HG03354 (cell line): ENCODE measurements at regions not wholly inside any gene's neighbourhood (a gene's known extent, or its start where the extent isn't known, plus 50 kb on each side); places are given as distances from the start of the nearest gene placed in this dataset.
"Not testable (repeated sequence)": the region's sequence is repeated elsewhere in the genome, so short reads cannot be mapped to it uniquely, and the experiment has no call there.

Experiments
- ATAC-seq: cut with Tn5 transposase; IDR thresholded peaks from one replicate; pipeline ENCODE4 v1.9.1; 2021; ENCODE audit warnings: mild to moderate bottlenecking; ENCODE audit not compliant: unreplicated experiment, poor library complexity, severe bottlenecking

DNA sequence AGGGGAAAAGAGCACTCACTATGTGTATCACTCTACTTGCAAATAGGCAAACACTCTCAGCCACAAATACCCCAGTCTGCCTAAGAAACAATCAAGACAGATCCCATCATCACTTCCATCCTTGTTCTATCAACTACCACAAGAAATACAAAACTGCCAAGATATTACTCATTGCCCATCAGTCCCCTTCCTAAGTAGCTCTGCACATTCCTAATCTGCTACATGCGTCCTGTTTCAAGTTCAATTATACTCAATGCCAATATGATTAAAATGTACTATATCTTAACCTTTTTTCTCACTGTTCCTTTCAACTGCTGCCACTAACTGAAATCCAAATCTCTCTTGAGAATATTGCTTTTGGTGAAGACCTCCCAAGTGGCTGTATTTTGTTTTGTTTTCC lies 1688.4 kb downstream of the PLA2G4A start:
- ATAC-seq, result no peak

- no peak for ATAC-seq
These were observed 1722.4 kb downstream of the PLA2G4A start for GRCh38 chr1:188551176-188551575.

- no peak for ATAC-seq
These were observed 1728.3 kb downstream of the PLA2G4A start for GRCh38 chr1:188557053-188557452.

DNA sequence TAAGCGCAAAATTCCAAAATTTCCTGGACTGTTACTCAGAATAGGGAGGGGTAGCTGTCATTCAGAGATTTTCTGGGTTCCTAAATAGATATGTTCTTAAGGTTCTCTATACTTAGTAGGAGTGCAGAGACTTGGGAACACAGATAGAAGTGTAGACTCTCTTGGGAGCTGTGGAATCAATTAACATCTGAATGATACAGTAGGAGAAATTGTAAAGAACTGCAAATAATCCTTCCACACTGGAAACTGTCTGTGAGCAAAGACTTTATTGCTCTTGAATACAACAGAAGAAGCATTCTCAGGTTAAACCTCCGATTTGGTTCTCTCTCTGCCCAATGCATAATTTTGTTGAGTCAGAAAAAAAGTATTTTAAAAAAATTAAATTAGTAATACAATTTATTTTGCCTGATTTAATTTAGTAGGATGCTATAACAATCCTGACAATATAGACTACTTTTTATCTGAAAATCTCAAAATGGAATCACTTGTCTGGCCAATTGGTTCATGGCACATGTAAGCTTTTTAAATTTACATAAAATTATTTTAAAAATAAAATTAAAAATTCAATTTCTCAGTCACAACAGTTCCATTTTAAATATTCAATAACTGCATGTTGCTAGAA lies 1754.3 kb downstream of the PLA2G4A start:
- ATAC-seq, result no peak

DNA sequence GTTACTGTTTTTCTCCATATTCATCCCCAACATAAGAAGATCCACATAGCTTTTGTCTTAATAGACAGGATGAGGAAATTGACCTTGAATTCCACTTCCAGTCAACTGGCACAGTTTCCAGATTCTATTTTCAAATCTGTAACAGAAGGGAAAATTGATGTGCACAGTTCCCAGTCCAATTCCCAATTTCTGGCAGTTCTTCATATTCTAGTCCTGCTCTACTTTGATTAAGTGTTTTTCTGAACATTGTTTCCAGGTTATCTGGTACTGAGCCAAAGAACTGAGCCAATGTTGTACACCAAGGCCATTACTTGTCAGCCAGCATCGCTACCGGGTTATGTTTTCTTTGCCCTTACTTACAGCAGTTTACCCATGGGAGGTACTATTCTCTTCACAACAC lies 1755.4 kb downstream of the PLA2G4A start:
- ATAC-seq, result no peak

GRCh38 chr1:188590641-188591040 lies 1761.9 kb downstream of the PLA2G4A start:
- ATAC-seq, result no peak

DNA sequence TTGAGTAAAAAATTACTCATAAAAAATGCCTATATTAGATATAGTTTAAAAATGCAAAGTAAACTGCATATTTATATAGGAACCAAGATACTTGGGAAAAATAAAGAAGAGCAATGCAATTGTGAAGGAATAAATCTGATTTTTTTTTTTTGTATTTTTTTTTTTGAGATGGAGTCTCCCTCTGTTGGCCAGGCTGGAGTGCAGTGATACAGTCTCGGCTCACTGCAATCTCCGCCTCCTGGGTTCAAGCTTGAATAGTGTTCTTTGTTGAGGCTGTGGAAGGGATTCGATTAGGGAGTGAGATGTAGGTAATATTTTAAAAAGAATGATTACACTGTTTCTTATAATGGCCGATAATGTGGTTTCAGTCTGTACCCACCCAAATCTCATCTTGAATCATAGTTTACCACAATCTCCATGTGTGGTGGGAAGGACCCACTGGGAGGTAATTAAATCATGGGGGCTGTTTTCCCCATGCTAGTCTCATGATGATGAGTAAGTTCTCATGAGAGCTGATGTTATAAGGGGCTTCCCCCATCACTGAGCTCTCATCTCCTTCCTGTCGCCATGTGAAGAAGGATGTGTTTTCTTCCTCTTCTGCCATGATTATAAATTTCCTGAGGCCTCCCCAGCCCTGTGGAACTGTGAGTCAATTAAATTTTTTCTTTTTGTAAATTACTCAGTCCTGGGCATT lies 1765.9 kb downstream of the PLA2G4A start:
- ATAC-seq, result no peak

- ATAC-seq, result no peak
These were observed 1770.6 kb downstream of the PLA2G4A start for GRCh38 chr1:188599313-188599712.

DNA sequence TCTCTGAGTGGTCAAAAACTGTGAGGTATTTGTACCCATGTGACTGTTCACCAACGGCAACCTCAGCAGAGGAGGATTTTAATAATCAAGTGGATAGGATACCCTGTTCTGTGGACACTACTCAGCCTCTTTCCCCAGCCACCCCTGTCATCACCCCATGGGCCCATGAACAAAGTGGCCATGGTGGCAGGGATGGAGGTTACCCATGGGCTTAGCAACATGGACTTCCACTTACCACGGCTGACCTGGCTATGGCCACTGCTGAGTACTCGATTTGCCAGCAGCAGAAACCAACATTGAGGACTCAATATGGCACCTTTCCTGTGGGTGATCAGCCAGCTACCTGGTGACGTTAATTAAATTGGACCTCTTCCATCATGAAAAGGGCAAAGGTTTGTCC lies 1782.7 kb downstream of the PLA2G4A start:
- no peak for ATAC-seq

DNA sequence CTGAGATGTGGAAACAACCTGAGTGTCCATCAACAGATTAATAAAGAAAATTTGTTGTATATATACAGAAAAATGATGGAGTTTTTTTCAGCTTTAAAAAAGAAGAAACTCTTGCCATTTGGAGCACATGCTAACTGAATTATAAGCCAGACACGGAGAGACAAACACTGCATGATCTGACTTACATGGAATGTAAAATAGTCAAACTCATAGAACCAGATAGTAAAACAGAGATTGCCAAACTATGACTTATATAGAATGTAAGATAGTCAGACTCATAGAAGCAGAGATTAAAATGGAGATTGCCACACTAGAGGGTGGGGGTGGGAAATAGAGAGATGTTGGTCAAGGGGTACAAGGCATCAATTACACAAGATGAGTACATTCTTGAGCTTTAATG lies 1786.6 kb downstream of the PLA2G4A start:
- ATAC-seq, result no peak

GRCh38 chr1:188620236-188620635 lies 1791.5 kb downstream of the PLA2G4A start:
- ATAC-seq, result no peak

GRCh38 chr1:188641566-188642211 lies 1812.9 kb downstream of the PLA2G4A start:
- no peak for ATAC-seq

DNA sequence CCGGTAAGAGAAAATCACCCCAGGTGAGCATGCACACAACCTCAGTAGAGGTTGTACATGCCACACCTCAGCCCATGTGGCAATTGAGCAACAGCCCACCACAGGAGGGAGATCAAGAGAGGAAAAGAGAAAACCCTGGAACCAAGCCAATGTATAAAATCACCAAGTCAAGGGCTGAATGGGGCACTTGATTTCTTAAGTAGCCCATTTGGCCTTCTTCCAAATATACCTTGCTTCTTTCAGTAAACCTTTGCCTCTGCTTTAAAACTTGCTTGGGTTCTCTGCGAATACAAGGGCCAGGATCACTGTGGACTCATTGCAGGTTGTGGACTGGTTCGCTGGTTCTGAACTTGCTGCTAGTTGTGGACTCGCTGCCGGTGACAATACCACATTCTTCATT lies 1814.0 kb downstream of the PLA2G4A start:
- no peak for ATAC-seq

DNA sequence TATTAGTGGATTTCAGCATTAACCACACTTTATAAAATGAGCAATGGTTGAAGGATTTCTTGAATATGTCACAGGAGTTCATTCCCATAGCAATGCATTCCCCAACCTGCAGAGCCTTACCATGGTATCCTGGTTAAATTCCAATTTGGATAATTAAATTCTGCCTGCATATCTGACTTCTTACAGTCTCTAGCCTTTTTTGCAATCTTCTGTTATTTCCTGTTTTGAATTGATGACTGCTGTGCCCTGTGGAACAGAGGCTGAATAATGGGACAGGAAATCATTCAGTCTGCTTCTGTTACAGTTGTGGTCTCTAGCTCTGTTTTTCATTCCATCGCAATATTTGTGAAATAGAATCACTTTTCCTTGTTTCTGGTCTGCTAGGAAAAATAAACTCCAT lies 1823.9 kb downstream of the PLA2G4A start:
- no peak for ATAC-seq

GRCh38 chr1:188655966-188656365 lies 1821.7 kb downstream of the BRINP3 start:
- ATAC-seq, result not testable (repeated sequence)

GRCh38 chr1:188660572-188660971 lies 1817.1 kb downstream of the BRINP3 start:
- no peak for ATAC-seq

DNA sequence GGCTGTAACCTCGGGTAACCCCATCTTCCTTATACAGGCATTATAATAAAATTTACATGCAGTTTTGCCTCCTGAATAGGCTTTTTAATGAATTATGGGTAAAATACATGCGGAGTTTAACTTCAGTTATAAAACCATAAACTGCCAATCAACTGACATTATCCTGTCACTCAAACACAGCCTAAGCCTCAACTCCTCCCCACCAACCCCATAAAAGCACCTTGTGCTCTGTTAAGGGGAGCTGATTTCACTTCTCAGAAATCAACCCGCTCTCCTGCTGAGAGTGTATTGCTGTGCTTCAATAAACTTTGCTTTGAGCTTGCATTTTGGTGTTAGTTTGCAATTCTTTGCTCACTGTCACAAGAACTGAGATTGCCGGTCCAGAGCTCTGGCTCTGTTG lies 1812.2 kb downstream of the BRINP3 start:
- no peak for ATAC-seq

GRCh38 chr1:188668083-188668482 lies 1809.6 kb downstream of the BRINP3 start:
- ATAC-seq, result no peak

- ATAC-seq, result no peak
These were observed 1807.8 kb downstream of the BRINP3 start for GRCh38 chr1:188669728-188670382.

DNA sequence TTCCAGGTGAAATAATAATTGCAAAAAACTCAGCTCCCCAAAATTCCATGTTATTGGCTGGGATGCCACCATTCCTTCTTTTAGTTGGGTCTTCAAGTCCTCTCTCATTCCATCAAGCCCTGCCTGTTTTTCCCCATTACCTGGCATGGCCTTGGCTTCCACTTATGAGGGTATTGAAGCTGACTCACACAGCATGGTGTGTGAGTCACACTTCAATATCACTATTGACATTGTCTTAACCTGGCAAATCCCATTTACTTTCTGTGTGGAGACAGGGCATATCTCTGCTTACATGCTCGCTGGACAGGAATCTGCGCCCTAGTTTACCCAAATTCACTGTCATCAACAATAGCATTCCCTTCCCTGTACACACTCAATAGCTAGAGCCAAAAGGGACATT lies 1806.8 kb downstream of the BRINP3 start:
- no peak for ATAC-seq

DNA sequence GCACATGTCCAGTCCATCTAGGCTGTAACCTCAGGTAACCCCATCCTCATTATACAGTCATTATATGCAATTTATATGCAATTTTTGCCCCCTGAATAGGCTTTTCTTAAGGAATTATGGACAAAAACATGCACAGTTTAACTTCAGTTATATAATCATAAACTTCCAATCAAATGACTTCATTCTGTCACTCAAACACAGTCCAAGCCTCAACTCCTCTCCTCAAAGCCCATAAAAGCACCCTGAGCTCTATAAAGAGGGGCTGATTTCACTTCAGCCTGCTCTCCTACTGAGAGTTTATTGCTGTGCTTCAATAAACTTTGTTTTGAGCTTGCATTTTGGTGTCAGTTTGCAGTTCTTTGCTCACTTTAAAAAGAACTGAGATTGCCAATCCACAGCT lies 1805.5 kb downstream of the BRINP3 start:
- no peak for ATAC-seq
